Mucosa of descending colon (tissue), 3 donors: ENCODE measurements at regions not wholly inside any gene's neighbourhood (a gene's known extent, or its start where the extent isn't known, plus 50 kb on each side); places are given as distances from the start of the nearest gene placed in this dataset.

ENCODE experiments used
- ATAC-seq: fragments of 200-7000 bp; cut with Tn5 transposase; one replicate; pipeline ENCODE4 v1.9.1; 2020; ENCODE audit warnings: mild to moderate bottlenecking, moderate library complexity
- DNase-seq, 3 donors: peaks; one replicate each; pipeline ENCODE4 v3.0.0-alpha.2; 2020
- H3K36me3 ChIP-seq: fragments of 200-600 bp; one replicate; pipeline ENCODE4 v1.8.0; 2021; ENCODE audit warnings: low read depth, mild to moderate bottlenecking
- H3K4me1 ChIP-seq: fragments of 200-600 bp; one replicate; pipeline ENCODE4 v1.8.0; 2021; ENCODE audit warnings: low read depth, mild to moderate bottlenecking
- H3K4me3 ChIP-seq: fragments of 200-600 bp; one replicate; pipeline ENCODE4 v1.8.0; 2021; ENCODE audit warnings: mild to moderate bottlenecking
- H3K9me3 ChIP-seq: fragments of 200-600 bp; one replicate; pipeline ENCODE4 v1.8.0; 2021; ENCODE audit warnings: mild to moderate bottlenecking
- intact Hi-C, 2 donors: fragments of 100-400 bp; cut with DNase I in 1 of 2; cut with micrococcal nuclease in 1 of 2; formaldehyde crosslinking; loops; one replicate each; pipeline versions ENCODE4 v1.11.0 to v1.11.1; 2022; cut with DNase I, micrococcal nuclease
- TF ChIP-seq, protein P1 (sequence below): fragments of 200-600 bp; IDR thresholded peaks from one replicate; pipeline ENCODE4 v1.8.0; 2022; ENCODE audit warnings: antibody characterized with exemption, mild to moderate bottlenecking
- donor health status: DM: no; HTN: no; CAD: no; lungs with moderate emphysema.
- donor health status: DM: no; HTN: no; CAD: no.
- donor health status: DM: no; HTN: yes; CAD: no.

DNA sequence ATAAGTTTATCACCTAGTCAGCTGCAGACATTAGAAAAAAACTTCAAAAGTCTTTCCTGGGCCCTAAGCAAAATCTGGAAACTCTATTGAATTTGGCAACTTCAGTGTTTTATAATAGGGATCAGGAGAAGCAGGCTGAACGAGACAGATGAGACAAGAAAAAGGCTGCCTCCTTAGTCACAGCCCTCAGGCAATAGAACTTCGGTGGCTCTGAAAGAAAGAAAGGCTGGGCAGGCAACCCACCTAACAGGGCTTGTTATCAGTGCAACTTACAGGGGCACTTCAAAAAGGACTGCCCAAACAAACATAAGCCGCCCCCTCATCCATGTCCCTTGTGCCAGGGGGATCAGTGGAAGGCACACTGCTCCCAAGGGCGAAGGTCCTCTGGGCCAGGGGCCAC lies 657.9 kb upstream of the HS3ST5 start:
- intact Hi-C loops: no loop called here

GRCh38 chr6:114998492-114998891 lies 655.7 kb upstream of the HS3ST5 start:
- Histone ChIP-seq H3K4me3 (no peak overlapping the region), H3K36me3 (no peaks in the 10 kb centered on the region), H3K9me3 (peaks cover 7% of the 10 kb centered on the region), H3K4me1 (no peaks in the 10 kb centered on the region)
- TF ChIP-seq, protein P1, sequence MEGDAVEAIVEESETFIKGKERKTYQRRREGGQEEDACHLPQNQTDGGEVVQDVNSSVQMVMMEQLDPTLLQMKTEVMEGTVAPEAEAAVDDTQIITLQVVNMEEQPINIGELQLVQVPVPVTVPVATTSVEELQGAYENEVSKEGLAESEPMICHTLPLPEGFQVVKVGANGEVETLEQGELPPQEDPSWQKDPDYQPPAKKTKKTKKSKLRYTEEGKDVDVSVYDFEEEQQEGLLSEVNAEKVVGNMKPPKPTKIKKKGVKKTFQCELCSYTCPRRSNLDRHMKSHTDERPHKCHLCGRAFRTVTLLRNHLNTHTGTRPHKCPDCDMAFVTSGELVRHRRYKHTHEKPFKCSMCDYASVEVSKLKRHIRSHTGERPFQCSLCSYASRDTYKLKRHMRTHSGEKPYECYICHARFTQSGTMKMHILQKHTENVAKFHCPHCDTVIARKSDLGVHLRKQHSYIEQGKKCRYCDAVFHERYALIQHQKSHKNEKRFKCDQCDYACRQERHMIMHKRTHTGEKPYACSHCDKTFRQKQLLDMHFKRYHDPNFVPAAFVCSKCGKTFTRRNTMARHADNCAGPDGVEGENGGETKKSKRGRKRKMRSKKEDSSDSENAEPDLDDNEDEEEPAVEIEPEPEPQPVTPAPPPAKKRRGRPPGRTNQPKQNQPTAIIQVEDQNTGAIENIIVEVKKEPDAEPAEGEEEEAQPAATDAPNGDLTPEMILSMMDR: no peak
- no peak for ATAC-seq
- no peak for DNase-seq
- intact Hi-C loops: no loop called here

More for the DNA sequence above, 657.9 kb upstream of the HS3ST5 start:
- H3K36me3 ChIP-seq: no peaks in the 10 kb centered on the region
- no peaks in the 10 kb centered on the region for H3K4me1 ChIP-seq
- ATAC-seq (no peak), DNase-seq (no peak)
- H3K9me3 ChIP-seq: peaks cover 7% of the 10 kb centered on the region
- no peak overlapping the region for H3K4me3 ChIP-seq
- TF ChIP-seq, protein P1: no peak

DNA sequence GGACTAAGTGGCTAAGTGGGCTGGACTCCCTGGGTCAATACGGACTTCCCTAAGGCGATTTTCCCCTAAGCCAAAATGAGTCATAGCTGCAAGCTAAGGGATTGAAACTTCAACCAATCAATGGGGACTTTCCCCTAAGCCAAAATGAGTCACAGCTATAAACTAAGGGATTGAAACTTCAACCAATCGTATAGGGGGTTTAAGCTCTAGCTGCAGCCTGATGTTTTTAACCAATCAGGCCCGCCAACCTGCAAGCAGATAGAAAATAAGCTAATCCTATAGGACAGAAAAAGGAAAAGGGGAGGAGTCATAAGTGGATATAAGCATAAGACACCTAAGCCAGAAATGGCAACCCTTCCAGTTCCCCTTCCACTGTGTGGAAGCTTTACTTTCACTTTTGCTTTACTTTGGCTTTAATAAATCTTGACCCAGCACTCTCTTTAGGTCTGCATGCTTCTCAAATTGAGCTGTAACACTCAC lies 655.0 kb upstream of the HS3ST5 start:
- Histone ChIP-seq H3K36me3 (no peaks in the 10 kb centered on the region), H3K4me1 (no peaks in the 10 kb centered on the region), H3K9me3 (peaks cover 7% of the 10 kb centered on the region), H3K4me3 (no peak overlapping the region)
- intact Hi-C loops: no loop called here
- DNase-seq: no peak
- TF ChIP-seq, protein P1: no peak
- no peak for ATAC-seq

DNA sequence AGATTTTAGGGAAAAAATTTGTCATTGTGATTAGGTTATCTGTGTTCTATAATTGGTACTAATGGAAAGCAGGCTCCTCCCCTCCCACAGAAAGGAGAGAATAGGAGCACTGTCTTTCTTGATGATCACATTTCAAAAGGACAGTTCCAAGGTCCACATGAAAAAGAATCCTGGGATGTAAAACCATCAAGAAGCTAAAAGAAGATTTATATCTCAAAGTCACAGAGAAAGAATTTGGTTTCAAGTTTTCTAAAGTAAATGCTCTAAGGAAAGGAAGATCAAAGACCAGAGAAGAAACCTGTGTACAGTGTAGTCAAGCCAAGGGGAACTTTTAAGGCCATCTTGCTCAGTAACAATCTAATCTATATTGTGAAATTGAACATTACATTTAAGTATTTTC lies 652.7 kb upstream of the HS3ST5 start:
- Histone ChIP-seq H3K9me3 (peaks cover 7% of the 10 kb centered on the region), H3K4me1 (no peaks in the 10 kb centered on the region), H3K4me3 (no peak overlapping the region), H3K36me3 (no peaks in the 10 kb centered on the region)
- DNase-seq (no peak), ATAC-seq (no peak)
- intact Hi-C loops: no loop called here
- TF ChIP-seq, protein P1: no peak

GRCh38 chr6:114989279-114989964 lies 646.6 kb upstream of the HS3ST5 start:
- no peaks in the 10 kb centered on the region for H3K9me3 ChIP-seq
- intact Hi-C loops: no loop called here
- H3K4me1 ChIP-seq: no peaks in the 10 kb centered on the region
- TF ChIP-seq, protein P1: no peak
- no peak overlapping the region for H3K4me3 ChIP-seq
- DNase-seq (no peak), ATAC-seq (no peak)
- no peaks in the 10 kb centered on the region for H3K36me3 ChIP-seq
